ENCODE measurements at regions not wholly inside any gene's neighbourhood (a gene's known extent, or its start where the extent isn't known, plus 50 kb on each side); places are given as distances from the start of the nearest gene placed in this dataset.
A peak's percentile ranks its signal among the peaks of the same experiment; 100 is the strongest.

DNA sequence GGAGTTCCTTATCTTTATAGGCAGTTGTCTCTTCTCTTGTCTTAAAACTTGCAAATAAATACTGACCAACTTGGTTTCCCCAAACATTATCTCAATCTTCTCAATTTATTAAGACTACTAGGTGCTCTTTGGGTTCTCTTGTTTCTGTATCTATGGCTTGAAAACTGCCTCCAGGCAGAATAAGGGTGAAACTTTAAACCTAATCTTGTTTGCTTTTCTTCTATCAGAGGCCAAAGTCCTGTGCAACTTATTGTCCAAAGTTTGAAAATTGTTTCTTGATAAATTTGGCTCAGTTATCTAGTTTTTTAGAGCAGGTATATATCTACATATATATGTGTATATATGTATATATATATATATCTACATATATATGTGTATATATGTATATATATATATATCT is 110.1 kb upstream of the ANO5 start:
- Histone ChIP-seq H3K4me1 (ENCODE audit: low read depth) (peaks cover 15% of the 10 kb centered on the region), H3K27me3 (no peaks in the 10 kb centered on the region), H3K9me3 (ENCODE audit: low read depth) (no peaks in the 10 kb centered on the region), H3K27ac (no peak overlapping the region), H3K4me3 (no peak overlapping the region), H3K36me3 (no peaks in the 10 kb centered on the region)
- TF ChIP-seq, protein P1, sequence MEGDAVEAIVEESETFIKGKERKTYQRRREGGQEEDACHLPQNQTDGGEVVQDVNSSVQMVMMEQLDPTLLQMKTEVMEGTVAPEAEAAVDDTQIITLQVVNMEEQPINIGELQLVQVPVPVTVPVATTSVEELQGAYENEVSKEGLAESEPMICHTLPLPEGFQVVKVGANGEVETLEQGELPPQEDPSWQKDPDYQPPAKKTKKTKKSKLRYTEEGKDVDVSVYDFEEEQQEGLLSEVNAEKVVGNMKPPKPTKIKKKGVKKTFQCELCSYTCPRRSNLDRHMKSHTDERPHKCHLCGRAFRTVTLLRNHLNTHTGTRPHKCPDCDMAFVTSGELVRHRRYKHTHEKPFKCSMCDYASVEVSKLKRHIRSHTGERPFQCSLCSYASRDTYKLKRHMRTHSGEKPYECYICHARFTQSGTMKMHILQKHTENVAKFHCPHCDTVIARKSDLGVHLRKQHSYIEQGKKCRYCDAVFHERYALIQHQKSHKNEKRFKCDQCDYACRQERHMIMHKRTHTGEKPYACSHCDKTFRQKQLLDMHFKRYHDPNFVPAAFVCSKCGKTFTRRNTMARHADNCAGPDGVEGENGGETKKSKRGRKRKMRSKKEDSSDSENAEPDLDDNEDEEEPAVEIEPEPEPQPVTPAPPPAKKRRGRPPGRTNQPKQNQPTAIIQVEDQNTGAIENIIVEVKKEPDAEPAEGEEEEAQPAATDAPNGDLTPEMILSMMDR (IDR thresholded peaks at IDR 0.05; ENCODE audit: low read depth, low read length): no peak
- DNase-seq (ENCODE audit: low read depth in 1 of 2, low spot score in 1 of 2): no peak

DNA sequence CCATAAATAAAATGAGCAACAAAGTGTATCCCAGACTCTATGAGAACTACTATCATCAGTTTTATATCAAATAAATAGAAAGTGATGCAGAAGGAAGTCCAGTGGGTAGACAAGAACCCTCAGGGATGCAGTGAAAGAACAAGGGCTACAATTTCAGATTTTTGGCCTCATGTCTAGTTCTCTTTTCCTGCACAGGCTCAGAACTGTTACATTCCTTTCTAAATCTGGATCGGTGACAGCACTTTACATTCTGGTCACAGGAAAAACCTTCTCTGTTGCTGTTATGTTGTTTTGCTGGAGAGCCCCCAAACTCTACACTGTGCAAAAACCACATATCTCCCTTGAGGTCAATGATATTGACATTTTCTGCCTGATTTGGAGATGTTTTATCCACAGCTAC is 108.8 kb upstream of the ANO5 start:
- no peaks in the 10 kb centered on the region for H3K27me3 ChIP-seq
- DNase-seq (ENCODE audit: low read depth in 1 of 2, low spot score in 1 of 2): peak in 1 of 2 donors; percentile 30
- no peak overlapping the region for H3K4me3 ChIP-seq
- H3K27ac ChIP-seq: peak overlapping the region; percentile 78
- no peaks in the 10 kb centered on the region for H3K9me3 ChIP-seq (ENCODE audit: low read depth)
- peaks cover 15% of the 10 kb centered on the region for H3K4me1 ChIP-seq (ENCODE audit: low read depth)
- H3K36me3 ChIP-seq: no peaks in the 10 kb centered on the region
- TF ChIP-seq, protein P1 (IDR thresholded peaks at IDR 0.05; ENCODE audit: low read depth, low read length): no peak

DNA sequence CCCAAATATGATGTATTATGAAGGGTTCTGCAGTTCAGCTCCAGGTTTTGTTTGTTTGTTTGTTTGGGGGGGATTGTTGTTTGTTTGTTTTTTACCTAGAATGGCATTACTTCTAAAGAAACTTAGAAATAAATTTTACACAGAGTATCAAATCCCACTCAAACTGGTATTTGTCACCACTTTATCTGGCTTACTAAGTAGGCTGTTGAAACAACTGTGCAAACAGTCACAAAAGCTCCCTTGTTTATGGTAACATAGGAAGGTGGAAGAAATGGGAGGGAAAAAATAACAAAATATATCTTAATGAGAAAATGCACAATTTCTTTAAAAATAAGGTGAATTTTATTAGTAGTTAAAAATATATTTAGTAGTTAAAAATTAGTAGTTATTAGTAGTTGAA is 108.3 kb upstream of the ANO5 start:
- H3K4me3 ChIP-seq: no peak overlapping the region
- DNase-seq (ENCODE audit: low read depth in 1 of 2, low spot score in 1 of 2): no peak
- no peaks in the 10 kb centered on the region for H3K36me3 ChIP-seq
- H3K27me3 ChIP-seq: no peaks in the 10 kb centered on the region
- H3K4me1 ChIP-seq (ENCODE audit: low read depth): peaks cover 15% of the 10 kb centered on the region
- TF ChIP-seq, protein P1 (IDR thresholded peaks at IDR 0.05; ENCODE audit: low read depth, low read length): no peak
- peak overlapping the region; percentile 78 for H3K27ac ChIP-seq
- no peaks in the 10 kb centered on the region for H3K9me3 ChIP-seq (ENCODE audit: low read depth)

DNA sequence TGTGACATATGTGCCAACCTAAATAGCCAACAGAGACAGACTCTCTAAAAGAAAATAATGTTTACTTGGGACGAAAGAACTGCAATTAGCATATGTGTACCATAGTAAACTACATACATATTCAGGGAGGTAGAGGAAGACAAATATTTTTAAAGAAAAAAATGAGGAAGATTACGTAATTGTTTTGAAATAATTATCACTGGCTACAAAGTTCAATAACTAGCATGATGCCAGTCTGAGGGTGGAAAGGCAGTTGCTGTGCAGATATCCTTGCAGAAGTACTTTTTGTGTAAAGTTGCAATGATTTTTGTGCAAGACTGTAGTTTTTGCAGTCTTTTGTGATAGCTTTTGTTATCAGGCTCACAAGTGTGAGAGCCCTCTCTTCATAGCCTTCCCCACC is 103.3 kb upstream of the ANO5 start:
- H3K4me1 ChIP-seq (ENCODE audit: low read depth): peaks cover 3% of the 10 kb centered on the region
- no peaks in the 10 kb centered on the region for H3K9me3 ChIP-seq (ENCODE audit: low read depth)
- DNase-seq (ENCODE audit: low read depth in 1 of 2, low spot score in 1 of 2): no peak
- TF ChIP-seq, protein P1 (IDR thresholded peaks at IDR 0.05; ENCODE audit: low read depth, low read length): no peak
- H3K27me3 ChIP-seq: no peaks in the 10 kb centered on the region
- no peak overlapping the region for H3K27ac ChIP-seq
- no peak overlapping the region for H3K4me3 ChIP-seq
- no peaks in the 10 kb centered on the region for H3K36me3 ChIP-seq

DNA sequence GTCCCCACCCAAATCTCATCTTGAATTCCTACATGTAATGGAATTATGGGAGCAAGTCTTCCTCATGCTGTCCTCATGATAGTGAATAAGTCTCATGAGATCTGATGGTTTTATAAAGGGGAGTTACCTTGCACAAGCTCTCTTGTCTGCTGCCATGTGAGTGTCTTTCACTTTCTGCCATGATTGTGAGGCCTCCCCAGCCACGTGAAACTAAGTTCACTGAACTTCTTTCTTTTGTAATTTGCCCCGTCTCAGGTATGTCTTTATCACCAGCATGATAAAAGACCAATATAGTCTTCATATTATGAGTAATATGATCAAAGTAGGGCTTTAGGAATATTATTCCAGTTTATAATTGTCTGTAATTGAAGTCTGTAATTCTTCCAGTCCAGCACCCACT is 86.3 kb upstream of the ANO5 start:
- Histone ChIP-seq H3K9me3 (ENCODE audit: low read depth) (no peaks in the 10 kb centered on the region), H3K4me3 (no peak overlapping the region), H3K27ac (no peak overlapping the region), H3K27me3 (no peaks in the 10 kb centered on the region), H3K4me1 (ENCODE audit: low read depth) (no peaks in the 10 kb centered on the region), H3K36me3 (no peaks in the 10 kb centered on the region)
- TF ChIP-seq, protein P1 (IDR thresholded peaks at IDR 0.05; ENCODE audit: low read depth, low read length): no peak
- no peak for DNase-seq (ENCODE audit: low read depth in 1 of 2, low spot score in 1 of 2)

Data from cardiac muscle cell (in vitro differentiated cells and primary cell).